OCI-LY1 (cell line): ENCODE measurements at regions not wholly inside any gene's neighbourhood (a gene's known extent, or its start where the extent isn't known, plus 50 kb on each side); places are given as distances from the start of the nearest gene placed in this dataset.
"Not testable (repeated sequence)": the region's sequence is repeated elsewhere in the genome, so short reads cannot be mapped to it uniquely, and the experiment has no call there.

Experiments used
- H2AFZ ChIP-seq: fragments of 200-600 bp; sonication (generic), shearing (Covaris generic); 2 replicates; pipeline ENCODE4 v1.6.0; 2014; ENCODE audit warnings: antibody characterized with exemption, mild to moderate bottlenecking, low read length
- H3F3A ChIP-seq: fragments of 200-600 bp; sonication (generic), shearing (Covaris generic); 2 replicates; pipeline ENCODE4 v1.6.0; 2014; ENCODE audit warnings: mild to moderate bottlenecking, antibody characterized with exemption, low read length, moderate library complexity; ENCODE audit not compliant: insufficient read depth
- H3K27ac ChIP-seq: fragments of 200-600 bp; sonication (generic); 2 replicates; pipeline ENCODE4 v1.5.1; 2014; ENCODE audit warnings: low read length, mixed run types, mild to moderate bottlenecking, low read depth; ENCODE audit not compliant: poor library complexity, severe bottlenecking
- H3K27me3 ChIP-seq: fragments of 200-600 bp; sonication (generic); 2 replicates; pipeline ENCODE4 v1.6.0; 2014; ENCODE audit warnings: antibody characterized with exemption, mild to moderate bottlenecking, low read length, moderate library complexity; ENCODE audit not compliant: insufficient read depth
- H3K36me3 ChIP-seq: fragments of 200-600 bp; sonication (generic); 2 replicates; pipeline ENCODE4 v1.6.1; 2014; ENCODE audit warnings: mild to moderate bottlenecking, antibody characterized with exemption, low read length, moderate library complexity, mixed read lengths; ENCODE audit not compliant: insufficient read depth
- H3K4me1 ChIP-seq: fragments of 200-600 bp; sonication (generic); 2 replicates; pipeline ENCODE4 v1.5.1; 2014; ENCODE audit warnings: mild to moderate bottlenecking, low read length, moderate library complexity; ENCODE audit not compliant: insufficient read depth, severe bottlenecking
- H3K4me2 ChIP-seq: fragments of 200-600 bp; sonication (generic), shearing (Covaris generic); 2 replicates; pipeline ENCODE4 v1.6.1; 2014; ENCODE audit warnings: low read length
- H3K4me3 ChIP-seq: fragments of 200-600 bp; sonication (generic); 2 replicates; pipeline ENCODE4 v1.5.1; 2014; ENCODE audit warnings: low read length, low read depth, mild to moderate bottlenecking, mixed read lengths; ENCODE audit not compliant: poor library complexity, severe bottlenecking
- H3K79me2 ChIP-seq: fragments of 200-600 bp; shearing (Covaris generic); 2 replicates; pipeline ENCODE4 v1.6.1; 2016; ENCODE audit warnings: mixed run types, low read length, mixed read lengths; ENCODE audit not compliant: insufficient read depth
- H3K9ac ChIP-seq: fragments of 200-600 bp; sonication (generic), shearing (Covaris generic); 2 replicates; pipeline ENCODE4 v1.6.1; 2014; ENCODE audit warnings: mild to moderate bottlenecking, low read length, mixed read lengths
- H3K9me2 ChIP-seq: fragments of 200-600 bp; sonication (generic), shearing (Covaris generic); 2 replicates; pipeline ENCODE4 v1.6.1; 2014; ENCODE audit warnings: low read depth, mild to moderate bottlenecking, low read length, mixed read lengths
- H3K9me3 ChIP-seq: fragments of 200-600 bp; shearing (Covaris generic); 2 replicates; pipeline ENCODE4 v1.6.1; 2014; ENCODE audit warnings: low read length, mixed read lengths
- H4K20me1 ChIP-seq: fragments of 200-600 bp; sonication (generic), shearing (Covaris generic); 2 replicates; pipeline ENCODE4 v1.6.0; 2016; ENCODE audit warnings: mild to moderate bottlenecking, low read length; ENCODE audit not compliant: insufficient read depth
- CTCF ChIP-seq: fragments of 200-600 bp; sonication (generic), shearing (Covaris generic); IDR thresholded peaks from 2 replicates; pipeline ENCODE4 v1.5.1; 2017; ENCODE audit warnings: mild to moderate bottlenecking, antibody characterized with exemption, low read length, moderate library complexity, mixed read lengths
- EZH2 ChIP-seq: fragments of 200-600 bp; sonication (generic), shearing (Covaris generic); IDR thresholded peaks from 2 replicates; pipeline ENCODE4 v1.8.0; 2017; ENCODE audit warnings: borderline replicate concordance, mixed run types, mild to moderate bottlenecking, antibody characterized with exemption, low read length, moderate library complexity, mixed read lengths

- H3K9me2 ChIP-seq = no peaks in the 10 kb centered on the region
- no peaks in the 10 kb centered on the region for H4K20me1 ChIP-seq
- no peak overlapping the region for H3K27ac ChIP-seq
- no peak overlapping the region for H2AFZ ChIP-seq
- H3K9ac ChIP-seq = no peak overlapping the region
- H3K4me2 ChIP-seq = no peak overlapping the region
- H3F3A ChIP-seq = no peaks in the 10 kb centered on the region
- H3K9me3 ChIP-seq = no peaks in the 10 kb centered on the region
- no peaks in the 10 kb centered on the region for H3K4me1 ChIP-seq
- H3K79me2 ChIP-seq = no peaks in the 10 kb centered on the region
- TF ChIP-seq EZH2 (no peak), CTCF (no peak)
- no peak overlapping the region for H3K4me3 ChIP-seq
- H3K27me3 ChIP-seq = no peaks in the 10 kb centered on the region
- no peaks in the 10 kb centered on the region for H3K36me3 ChIP-seq
Observed at GRCh38 chr5:136455409-136455808, 90.1 kb upstream of the TRPC7 start.

GRCh38 chr5:136453986-136454758, 88.8 kb upstream of the TRPC7 start:
- no peaks in the 10 kb centered on the region for H3K36me3 ChIP-seq
- H3K27me3 ChIP-seq = no peaks in the 10 kb centered on the region
- H3F3A ChIP-seq = no peaks in the 10 kb centered on the region
- no peak overlapping the region for H3K9ac ChIP-seq
- no peak for TF ChIP-seq EZH2
- TF ChIP-seq CTCF = no peak
- no peaks in the 10 kb centered on the region for H3K4me1 ChIP-seq
- H3K4me2 ChIP-seq = no peak overlapping the region
- no peaks in the 10 kb centered on the region for H4K20me1 ChIP-seq
- H3K9me2 ChIP-seq = no peaks in the 10 kb centered on the region
- no peak overlapping the region for H3K4me3 ChIP-seq
- H3K9me3 ChIP-seq = no peaks in the 10 kb centered on the region
- H3K27ac ChIP-seq = no peak overlapping the region
- no peaks in the 10 kb centered on the region for H3K79me2 ChIP-seq
- H2AFZ ChIP-seq = no peak overlapping the region

GRCh38 chr5:136453199-136453598, 87.9 kb upstream of the TRPC7 start:
- H3K27ac ChIP-seq = no peak overlapping the region
- no peak overlapping the region for H3K4me2 ChIP-seq
- H2AFZ ChIP-seq = no peak overlapping the region
- TF ChIP-seq CTCF (no peak), EZH2 (no peak)
- no peaks in the 10 kb centered on the region for H4K20me1 ChIP-seq
- H3K9me2 ChIP-seq = no peaks in the 10 kb centered on the region
- H3K27me3 ChIP-seq = no peaks in the 10 kb centered on the region
- no peak overlapping the region for H3K4me3 ChIP-seq
- no peaks in the 10 kb centered on the region for H3K4me1 ChIP-seq
- H3K79me2 ChIP-seq = no peaks in the 10 kb centered on the region
- no peaks in the 10 kb centered on the region for H3K36me3 ChIP-seq
- no peak overlapping the region for H3K9ac ChIP-seq
- no peaks in the 10 kb centered on the region for H3K9me3 ChIP-seq
- no peaks in the 10 kb centered on the region for H3F3A ChIP-seq

GRCh38 chr5:136447576-136447975, 82.2 kb upstream of the TRPC7 start:
- H3K9me3 ChIP-seq, H4K20me1 ChIP-seq, H3K27me3 ChIP-seq, H3K36me3 ChIP-seq, H3K27ac ChIP-seq, H3K4me2 ChIP-seq, H3K9me2 ChIP-seq, H3K4me3 ChIP-seq, H3K4me1 ChIP-seq, H3K79me2 ChIP-seq, H2AFZ ChIP-seq, H3K9ac ChIP-seq, H3F3A ChIP-seq: not testable (repeated sequence)
